HT1080 (cell line): ENCODE measurements at regions not wholly inside any gene's neighbourhood (a gene's known extent, or its start where the extent isn't known, plus 50 kb on each side); places are given as distances from the start of the nearest gene placed in this dataset.

Experiments used
- DNase-seq: peaks from one replicate; pipeline ENCODE4 v3.0.0-alpha.2; 2015; ENCODE audit warnings: low read depth

GRCh38 chr20:52738081-52738480, 234.1 kb upstream of the TSHZ2 start:
- DNase-seq, result no peak

GRCh38 chr20:52736507-52736906, 235.7 kb upstream of the TSHZ2 start:
- no peak for DNase-seq

GRCh38 chr20:52731093-52731492, 241.1 kb upstream of the TSHZ2 start:
- DNase-seq, result no peak

GRCh38 chr20:52727740-52728456, 244.3 kb upstream of the TSHZ2 start:
- DNase-seq, result no peak

- no peak for DNase-seq
Measured at GRCh38 chr20:52724541-52724940, 247.6 kb upstream of the TSHZ2 start.

GRCh38 chr20:52722926-52723688, 249.1 kb upstream of the TSHZ2 start:
- no peak for DNase-seq

GRCh38 chr20:52708137-52708536, 264.0 kb upstream of the TSHZ2 start:
- no peak for DNase-seq

GRCh38 chr20:52704553-52704952, 267.6 kb upstream of the TSHZ2 start:
- no peak for DNase-seq

- DNase-seq, result no peak
Measured at GRCh38 chr20:52688345-52688744, 283.8 kb upstream of the TSHZ2 start.

GRCh38 chr20:52684905-52685304, 287.3 kb upstream of the TSHZ2 start:
- DNase-seq, result no peak

- DNase-seq, result no peak
Measured at GRCh38 chr20:52684176-52684575, 288.0 kb upstream of the TSHZ2 start.

- no peak for DNase-seq
Measured at GRCh38 chr20:52683761-52684160, 288.4 kb upstream of the TSHZ2 start.

GRCh38 chr20:52682237-52682636, 289.9 kb upstream of the TSHZ2 start:
- DNase-seq, result no peak

GRCh38 chr20:52681288-52681687, 290.9 kb upstream of the TSHZ2 start:
- no peak for DNase-seq

- DNase-seq, result no peak
Measured at GRCh38 chr20:52677216-52677615, 294.9 kb upstream of the TSHZ2 start.

GRCh38 chr20:52676283-52676995, 295.7 kb upstream of the TSHZ2 start:
- no peak for DNase-seq

- DNase-seq, result no peak
Measured at GRCh38 chr20:52675375-52675774, 296.8 kb upstream of the TSHZ2 start.

GRCh38 chr20:52668626-52669025, 303.5 kb upstream of the TSHZ2 start:
- no peak for DNase-seq

- no peak for DNase-seq
Measured at GRCh38 chr20:52667358-52667757, 304.8 kb upstream of the TSHZ2 start.

- DNase-seq, result no peak
Measured at GRCh38 chr20:52665441-52665840, 306.7 kb upstream of the TSHZ2 start.

- DNase-seq, result no peak
Measured at GRCh38 chr20:52655395-52655794, 316.8 kb upstream of the TSHZ2 start.

- no peak for DNase-seq
Measured at GRCh38 chr20:52654567-52654966, 317.6 kb upstream of the TSHZ2 start.
